ENCODE measurements at regions not wholly inside any gene's neighbourhood (a gene's known extent, or its start where the extent isn't known, plus 50 kb on each side); places are given as distances from the start of the nearest gene placed in this dataset.

DNA sequence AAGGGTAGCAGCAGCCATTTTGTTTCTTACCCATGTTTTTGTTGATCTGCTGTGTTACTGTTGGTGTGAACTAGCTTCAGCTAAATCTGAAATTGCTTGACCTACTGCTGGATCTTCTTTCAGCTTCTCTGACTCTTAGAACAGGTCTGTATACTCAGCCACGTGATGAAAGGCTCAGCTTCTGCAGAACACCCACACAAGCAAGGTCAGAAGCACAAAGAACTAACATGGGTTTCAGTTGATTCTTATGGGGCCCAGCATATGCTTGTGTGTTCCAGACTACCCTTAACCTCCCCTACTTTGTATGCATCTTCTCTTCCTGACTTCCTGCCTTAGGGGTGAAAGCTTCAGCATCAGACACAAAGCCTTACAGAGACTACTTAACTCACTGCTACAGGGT is 186.8 kb downstream of the HGF start:
- no peak for DNase-seq (ENCODE audit: low read depth)
- TF ChIP-seq, protein P1, sequence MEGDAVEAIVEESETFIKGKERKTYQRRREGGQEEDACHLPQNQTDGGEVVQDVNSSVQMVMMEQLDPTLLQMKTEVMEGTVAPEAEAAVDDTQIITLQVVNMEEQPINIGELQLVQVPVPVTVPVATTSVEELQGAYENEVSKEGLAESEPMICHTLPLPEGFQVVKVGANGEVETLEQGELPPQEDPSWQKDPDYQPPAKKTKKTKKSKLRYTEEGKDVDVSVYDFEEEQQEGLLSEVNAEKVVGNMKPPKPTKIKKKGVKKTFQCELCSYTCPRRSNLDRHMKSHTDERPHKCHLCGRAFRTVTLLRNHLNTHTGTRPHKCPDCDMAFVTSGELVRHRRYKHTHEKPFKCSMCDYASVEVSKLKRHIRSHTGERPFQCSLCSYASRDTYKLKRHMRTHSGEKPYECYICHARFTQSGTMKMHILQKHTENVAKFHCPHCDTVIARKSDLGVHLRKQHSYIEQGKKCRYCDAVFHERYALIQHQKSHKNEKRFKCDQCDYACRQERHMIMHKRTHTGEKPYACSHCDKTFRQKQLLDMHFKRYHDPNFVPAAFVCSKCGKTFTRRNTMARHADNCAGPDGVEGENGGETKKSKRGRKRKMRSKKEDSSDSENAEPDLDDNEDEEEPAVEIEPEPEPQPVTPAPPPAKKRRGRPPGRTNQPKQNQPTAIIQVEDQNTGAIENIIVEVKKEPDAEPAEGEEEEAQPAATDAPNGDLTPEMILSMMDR (IDR thresholded peaks at IDR 0.05; ENCODE audit: low read depth, low read length, missing control alignments) = no peak
- H3K4me3 ChIP-seq (ENCODE audit: low read depth, low read length) = no peak overlapping the region
- in situ Hi-C loops (cut with HindIII; ENCODE audit: low sequenced_read_pairs) = loop anchor here (5.0 kb wide), 1 partner anchor 56 kb away; no protein-coding TSS in a partner anchor

DNA sequence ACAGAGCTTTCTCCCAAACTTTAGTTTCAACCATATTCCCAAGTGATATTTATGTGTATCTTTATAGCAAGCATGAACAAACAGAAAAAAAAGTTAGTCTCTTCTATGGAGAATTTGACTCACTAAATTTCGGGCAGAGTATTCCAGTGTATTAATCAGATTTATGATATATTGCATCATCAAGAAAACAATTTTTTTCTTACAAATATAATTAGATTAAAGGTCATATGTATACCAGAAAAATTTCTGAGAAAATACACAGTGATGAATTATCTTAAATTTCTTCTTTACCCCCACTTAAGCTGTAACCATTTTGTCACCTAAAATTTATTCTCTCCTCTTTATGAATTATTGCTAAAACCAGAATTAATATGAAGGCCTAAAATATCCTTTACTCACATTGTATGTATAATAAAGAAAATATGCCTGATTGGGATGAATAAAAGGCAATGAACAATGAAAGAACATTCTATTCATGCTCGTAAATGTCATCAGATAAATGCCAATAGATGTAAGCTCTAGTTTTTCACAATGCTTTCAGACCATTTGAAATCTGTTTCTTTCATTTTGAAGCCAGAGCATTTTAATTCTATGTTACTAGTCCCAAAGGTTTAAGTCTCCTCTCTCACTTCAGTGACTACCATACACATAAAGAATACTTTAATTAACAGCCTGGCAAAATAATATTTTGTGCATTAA is 192.1 kb downstream of the HGF start:
- H3K4me3 ChIP-seq (ENCODE audit: low read depth, low read length) = no peak overlapping the region
- in situ Hi-C loops (cut with HindIII; ENCODE audit: low sequenced_read_pairs) = no loop called here
- TF ChIP-seq, protein P1 (IDR thresholded peaks at IDR 0.05; ENCODE audit: low read depth, low read length, missing control alignments) = no peak
- no peak for DNase-seq (ENCODE audit: low read depth)

DNA sequence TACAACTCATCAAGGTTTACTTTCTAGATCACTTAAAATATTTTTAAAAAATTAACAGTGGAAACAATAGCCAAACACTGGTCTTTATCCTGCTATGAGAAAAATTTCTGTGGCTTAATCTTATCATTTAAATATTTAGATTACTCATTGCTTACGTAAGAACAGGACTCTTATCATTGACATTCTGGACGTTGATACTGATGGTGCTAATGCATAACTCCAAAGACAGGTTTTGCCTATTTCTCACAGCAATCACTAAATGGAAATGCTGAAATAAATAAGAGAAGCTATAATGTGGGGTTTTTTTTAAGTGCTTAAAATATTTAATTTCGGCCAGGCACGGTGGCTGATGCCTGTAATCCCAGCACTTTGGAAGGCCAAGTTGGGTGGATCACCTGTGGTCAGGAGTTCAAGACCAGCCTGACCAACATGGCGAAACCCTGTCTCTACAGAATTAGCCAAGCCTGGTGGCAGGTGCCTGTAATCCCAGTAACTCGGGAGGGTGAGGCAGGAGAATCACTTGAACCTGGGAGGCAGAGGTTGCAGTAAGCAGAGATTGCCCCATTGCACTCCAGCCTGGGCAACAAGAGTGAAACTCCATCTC is 195.0 kb downstream of the HGF start:
- TF ChIP-seq, protein P1 (IDR thresholded peaks at IDR 0.05; ENCODE audit: low read depth, low read length, missing control alignments) = no peak
- no peak overlapping the region for H3K4me3 ChIP-seq (ENCODE audit: low read depth, low read length)
- no peak for DNase-seq (ENCODE audit: low read depth)
- in situ Hi-C loops (cut with HindIII; ENCODE audit: low sequenced_read_pairs) = no loop called here

DNA sequence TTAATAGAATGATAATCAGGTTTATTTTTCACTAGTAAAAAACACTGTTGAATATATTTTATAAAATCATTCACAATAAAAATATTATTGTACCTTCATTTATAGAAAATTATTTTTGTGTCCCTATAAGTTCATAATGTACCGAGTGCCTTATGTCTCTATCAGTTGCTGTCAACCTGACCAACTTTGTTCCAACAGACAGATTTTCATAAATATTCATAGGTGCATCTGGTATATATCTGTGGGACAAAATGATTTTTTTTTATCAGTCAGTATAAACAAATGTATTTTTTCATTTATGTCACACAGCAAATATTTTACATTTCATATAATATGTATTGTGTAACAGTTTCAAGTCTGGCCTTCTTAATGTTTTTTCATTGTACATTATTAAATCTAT is 195.9 kb downstream of the HGF start:
- no peak for DNase-seq (ENCODE audit: low read depth)
- H3K4me3 ChIP-seq (ENCODE audit: low read depth, low read length) = no peak overlapping the region
- in situ Hi-C loops (cut with HindIII; ENCODE audit: low sequenced_read_pairs) = no loop called here
- TF ChIP-seq, protein P1 (IDR thresholded peaks at IDR 0.05; ENCODE audit: low read depth, low read length, missing control alignments) = no peak

DNA sequence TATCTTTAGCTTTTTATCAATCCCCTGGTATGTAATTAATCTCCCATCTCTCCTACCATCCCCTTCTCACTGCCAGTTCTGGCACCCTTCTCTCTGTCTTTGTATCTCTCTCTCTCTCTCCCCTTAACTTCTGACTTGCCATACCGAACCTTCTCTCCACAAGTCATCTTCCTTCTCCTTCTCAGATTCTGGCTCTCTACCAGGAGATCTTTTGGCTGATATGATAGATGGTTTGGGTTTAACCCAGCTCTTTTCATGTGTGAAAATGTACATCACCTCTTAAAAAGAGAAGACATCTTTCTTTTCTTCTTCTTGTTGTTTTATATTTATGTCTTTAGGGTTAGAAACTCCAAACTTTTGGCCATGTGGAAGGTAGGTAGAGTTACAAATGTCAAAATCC is 196.7 kb downstream of the HGF start:
- in situ Hi-C loops (cut with HindIII; ENCODE audit: low sequenced_read_pairs) = no loop called here
- H3K4me3 ChIP-seq (ENCODE audit: low read depth, low read length) = no peak overlapping the region
- TF ChIP-seq, protein P1 (IDR thresholded peaks at IDR 0.05; ENCODE audit: low read depth, low read length, missing control alignments) = no peak
- DNase-seq (ENCODE audit: low read depth) = no peak

DNA sequence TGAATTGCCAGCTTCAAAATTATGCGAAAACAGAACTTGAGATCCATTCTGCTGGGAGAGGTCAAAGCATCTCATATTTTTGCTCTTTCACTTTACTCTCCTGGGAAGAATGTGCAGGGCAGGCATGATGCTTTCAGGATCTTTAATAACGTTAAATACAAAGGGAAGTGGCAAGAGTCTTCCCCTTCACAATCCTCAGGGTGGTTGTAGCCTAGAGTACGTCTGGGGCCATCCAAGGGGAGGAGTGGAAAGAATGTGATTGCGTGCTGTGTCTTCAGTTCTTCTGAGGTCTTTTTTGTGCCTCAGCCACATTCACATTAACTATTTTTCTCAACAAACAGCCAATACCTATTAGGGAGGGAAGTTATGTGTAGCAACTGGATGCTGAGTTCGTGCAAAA is 207.3 kb downstream of the HGF start:
- in situ Hi-C loops (cut with HindIII; ENCODE audit: low sequenced_read_pairs) = no loop called here
- no peak overlapping the region for H3K4me3 ChIP-seq (ENCODE audit: low read depth, low read length)
- DNase-seq (ENCODE audit: low read depth) = no peak
- TF ChIP-seq, protein P1 (IDR thresholded peaks at IDR 0.05; ENCODE audit: low read depth, low read length, missing control alignments) = no peak

Data from astrocyte of the cerebellum (primary cell).